ENCODE measurements at regions not wholly inside any gene's neighbourhood (a gene's known extent, or its start where the extent isn't known, plus 50 kb on each side); places are given as distances from the start of the nearest gene placed in this dataset.

- no peak overlapping the region for H3K14ac ChIP-seq (ENCODE audit: insufficient read length)
- 95% methylated on average over 5 of the region's 5 CpGs; no CpG with 5 or more reads in 1 of the 2 experiments for WGBS, 2 experiments (ENCODE audit: extremely low coverage in 1 of 2, insufficient coverage in 1 of 2, insufficient read length in 1 of 2, insufficient replicate concordance in 2 of 2, low coverage in 1 of 2, low lambda C conversion rate in 2 of 2, missing lambda C conversion rate in 1 of 2)
- no peaks in the 10 kb centered on the region for H3K79me2 ChIP-seq (ENCODE audit: control insufficient read depth in 1 of 2, insufficient read depth in 2 of 2, low read length in 2 of 2)
- H4K5ac ChIP-seq (ENCODE audit: insufficient read length, low read depth, low read length) = peak overlapping the region; percentile 77
- no peak overlapping the region for H3K4ac ChIP-seq (replicated peaks; ENCODE audit: insufficient read length, low read depth, low read length)
- H2AFZ ChIP-seq (ENCODE audit: low read length) = no peak overlapping the region
- H2AK5ac ChIP-seq (ENCODE audit: low read depth, low read length) = peak overlapping the region; percentile 48
- no peak overlapping the region for H4K8ac ChIP-seq (ENCODE audit: extremely low read depth, insufficient read depth, low read length)
- no peak overlapping the region for H3K9ac ChIP-seq (replicated peaks in 1 of 4; ENCODE audit: extremely low read depth in 1 of 4, low read depth in 3 of 4, low read length in 3 of 4)
- H3K27ac ChIP-seq (ENCODE audit: low read depth, low read length) = no peak overlapping the region; the same call in 1 of the 2 replicates
- H3K4me1 ChIP-seq (replicated peaks in 1 of 4; ENCODE audit: control insufficient read depth in 3 of 4, insufficient read depth in 4 of 4, low read length in 3 of 4) = peaks cover 0 to 9% (median 6%) of the 10 kb centered on the region in 4 experiments; a peak in 3 of 7 replicates
- H4K20me1 ChIP-seq (replicated peaks in 1 of 2; ENCODE audit: control insufficient read depth in 1 of 2, insufficient read depth in 2 of 2, low read length in 2 of 2) = no peaks in the 10 kb centered on the region
- no peak for FAIRE-seq
- H4K91ac ChIP-seq (replicated peaks; ENCODE audit: insufficient read length, low read length) = peak overlapping the region; percentile 48
- no peaks in the 10 kb centered on the region for H3K27me3 ChIP-seq (replicated peaks in 1 of 4; ENCODE audit: control insufficient read depth in 3 of 4, extremely low read depth in 1 of 4, insufficient read depth in 3 of 4, low read length in 3 of 4)
- H3K23ac ChIP-seq (ENCODE audit: insufficient read length) = no peak overlapping the region
- DNase-seq (ENCODE audit: low read depth in 1 of 2, low spot score in 2 of 2) = no peak
- TF ChIP-seq TAF7 (optimal IDR thresholded peaks at IDR 0.05; ENCODE audit: borderline replicate concordance, low read depth, low read length) = no peak
- TF ChIP-seq JUN (IDR thresholded peaks at IDR 0.05; ENCODE audit: low read depth, low read length) = no peak
- TF ChIP-seq EGR1 (IDR thresholded peaks at IDR 0.05; ENCODE audit: borderline replicate concordance, low read depth, low read length) = no peak
- TF ChIP-seq CBX5 (IDR thresholded peaks at IDR 0.05; ENCODE audit: low read depth, low read length) = no peak
- TF ChIP-seq CREB1 (IDR thresholded peaks at IDR 0.05) = no peak
- no peak for TF ChIP-seq NRF1 (IDR thresholded peaks at IDR 0.05; ENCODE audit: low read depth, low read length)
- TF ChIP-seq GTF2F1 (IDR thresholded peaks at IDR 0.05; ENCODE audit: borderline replicate concordance, low read depth, low read length) = no peak
- no peak for TF ChIP-seq SRF (IDR thresholded peaks at IDR 0.05; ENCODE audit: low read depth, low read length)
- ChIA-PET POLR2A (ENCODE audit: partially characterized antibody) (no interaction called here), CTCF (ENCODE audit: partially characterized antibody) (interaction anchor here (0.7 to 0.8 kb wide), 2 partner anchors 197 to 591 kb away, joined by 3 read pairs; no protein-coding TSS in a partner anchor)
- no peak overlapping the region for H3K18ac ChIP-seq (ENCODE audit: extremely low read depth, low read length)
- no peaks in the 10 kb centered on the region; the same call in 1 of the 2 replicates for H3K23me2 ChIP-seq (ENCODE audit: low read depth, low read length)
- H3K4me2 ChIP-seq (ENCODE audit: insufficient read depth in 1 of 2, low read depth in 2 of 2, low read length in 2 of 2) = no peak overlapping the region
- H2BK5ac ChIP-seq (ENCODE audit: low read depth, low read length) = peak overlapping the region; percentile 54; the same call in 1 of the 2 replicates
- no peaks in the 10 kb centered on the region for H3K79me1 ChIP-seq (ENCODE audit: low read depth, low read length)
- no peaks in the 10 kb centered on the region for H3K9me3 ChIP-seq (ENCODE audit: insufficient read depth in 2 of 2, low read depth in 1 of 2, low read length in 1 of 2)
- H2BK20ac ChIP-seq (ENCODE audit: low read length) = peak overlapping the region; percentile 88
- no peak overlapping the region for H3K56ac ChIP-seq (replicated peaks; ENCODE audit: insufficient read length, low read depth, low read length)
- H3K4me3 ChIP-seq (ENCODE audit: extremely low read depth in 1 of 4, insufficient read depth in 2 of 4, low read depth in 3 of 4, low read length in 4 of 4) = no peak overlapping the region
- no peaks in the 10 kb centered on the region for H3K36me3 ChIP-seq (ENCODE audit: control insufficient read depth in 2 of 4, insufficient read depth in 4 of 4, low read length in 3 of 4)
- no peak overlapping the region for H2BK15ac ChIP-seq (ENCODE audit: low read length)
- peak overlapping the region; percentile 82 for H2BK120ac ChIP-seq (replicated peaks; ENCODE audit: low read depth, low read length)
- H2BK12ac ChIP-seq (ENCODE audit: low read depth, low read length) = 0 out of 2 replicates have a peak overlapping the region, but pooled peaks have one; percentile 23
These were observed 345.0 kb downstream of the TMEM38B start for GRCh38 chr9:106039151-106039935.

Measured in H1 (cell line).